Inflammatory macrophage (primary cell): ENCODE measurements at regions not wholly inside any gene's neighbourhood (a gene's known extent, or its start where the extent isn't known, plus 50 kb on each side); places are given as distances from the start of the nearest gene placed in this dataset.
A peak's percentile ranks its signal among the peaks of the same experiment; 100 is the strongest.
"Not testable (repeated sequence)": the region's sequence is repeated elsewhere in the genome, so short reads cannot be mapped to it uniquely, and the experiment has no call there.

ENCODE experiments used
- DNase-seq, 2 donors: peaks; one replicate each; pipeline ENCODE4 v3.0.0-alpha.2; 2020 to 2022

DNA sequence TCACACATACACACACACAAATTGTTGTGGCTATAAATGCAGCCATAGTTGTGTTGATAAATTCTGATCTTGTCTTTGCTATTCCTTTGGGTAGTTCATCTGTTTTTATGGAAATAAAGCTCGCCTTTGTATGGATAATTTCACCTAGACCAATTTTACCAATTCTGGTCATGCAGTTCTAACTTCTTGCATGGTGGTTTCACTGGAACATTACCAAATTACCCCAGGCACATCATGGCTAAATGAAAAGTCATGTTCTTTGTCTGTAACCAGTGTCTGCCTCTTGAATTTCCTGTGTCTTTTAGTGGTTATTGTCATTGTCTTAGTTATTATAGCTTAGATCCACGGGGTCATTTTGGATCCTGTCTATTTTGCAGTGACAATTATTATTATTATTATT is 50.3 kb upstream of the TMC1 start:
- DNase-seq, result no peak

DNA sequence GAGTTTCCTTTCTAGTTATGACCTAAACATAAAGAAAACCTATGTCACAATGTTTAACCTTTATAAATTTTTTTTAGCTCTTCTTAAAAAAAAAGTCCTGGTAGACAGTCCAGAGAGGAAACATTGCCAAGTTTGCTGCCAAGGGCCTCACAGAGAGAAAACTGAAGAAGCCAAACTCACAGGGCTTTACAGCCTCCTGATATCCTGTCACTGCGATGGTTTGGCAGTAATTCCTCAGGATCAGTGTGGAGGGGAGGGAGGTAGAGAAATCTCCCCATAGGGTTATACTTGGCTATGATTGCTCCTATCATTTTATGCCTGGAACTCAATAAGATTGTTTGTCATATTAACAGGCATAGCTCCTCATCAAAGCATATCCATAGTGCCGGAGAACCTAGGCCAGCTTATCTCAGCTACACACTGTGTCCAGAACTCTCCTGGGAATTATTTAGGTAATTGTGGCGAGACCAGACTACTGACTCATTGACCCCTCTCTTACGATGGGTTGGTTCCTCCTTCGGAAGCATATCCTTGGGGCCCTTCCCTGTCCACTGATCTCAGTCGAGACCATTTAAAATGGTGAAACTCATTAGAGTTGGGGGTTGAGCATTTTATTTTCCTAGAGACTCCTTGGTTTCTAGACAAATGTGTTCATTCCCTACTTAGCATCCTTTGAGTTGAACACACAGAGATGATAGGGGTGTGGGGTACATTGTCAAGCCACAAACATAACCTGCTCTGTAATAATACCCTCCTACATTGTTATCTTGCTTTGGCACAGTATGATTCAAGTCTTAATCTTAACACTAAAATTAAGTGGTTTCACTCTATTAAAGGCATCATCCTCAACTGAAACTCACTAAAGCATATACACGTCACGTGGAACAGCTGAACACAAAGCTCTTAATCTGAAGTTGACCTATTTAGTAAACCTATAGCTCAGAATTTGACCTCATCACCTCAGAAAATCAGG is 53.4 kb upstream of the TMC1 start:
- no peak for DNase-seq

DNA sequence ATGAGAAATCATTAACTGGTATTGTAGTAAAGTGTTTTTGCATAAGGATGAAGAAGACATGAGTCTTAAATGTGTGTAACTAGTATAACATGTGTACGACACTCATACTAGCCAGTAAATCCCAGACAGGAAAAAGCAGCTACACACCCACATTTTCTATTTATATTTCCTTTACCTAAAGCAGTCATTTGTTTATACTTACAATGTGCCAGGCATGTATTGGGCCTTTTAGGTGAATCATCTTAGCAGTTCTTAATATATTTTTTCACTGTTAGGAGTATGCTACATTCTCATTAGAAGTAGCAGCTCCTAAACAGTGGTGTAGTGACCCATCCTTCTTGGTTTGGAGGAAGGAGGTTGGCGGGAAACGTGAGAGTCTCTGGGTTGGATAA is 55.8 kb upstream of the TMC1 start:
- DNase-seq, result no peak

GRCh38 chr9:72464857-72465592 is 56.4 kb upstream of the TMC1 start:
- peak; percentile 83 to 94 for DNase-seq

GRCh38 chr9:72462340-72462739 is 59.1 kb upstream of the TMC1 start:
- peak; percentile 57 to 60 for DNase-seq

DNA sequence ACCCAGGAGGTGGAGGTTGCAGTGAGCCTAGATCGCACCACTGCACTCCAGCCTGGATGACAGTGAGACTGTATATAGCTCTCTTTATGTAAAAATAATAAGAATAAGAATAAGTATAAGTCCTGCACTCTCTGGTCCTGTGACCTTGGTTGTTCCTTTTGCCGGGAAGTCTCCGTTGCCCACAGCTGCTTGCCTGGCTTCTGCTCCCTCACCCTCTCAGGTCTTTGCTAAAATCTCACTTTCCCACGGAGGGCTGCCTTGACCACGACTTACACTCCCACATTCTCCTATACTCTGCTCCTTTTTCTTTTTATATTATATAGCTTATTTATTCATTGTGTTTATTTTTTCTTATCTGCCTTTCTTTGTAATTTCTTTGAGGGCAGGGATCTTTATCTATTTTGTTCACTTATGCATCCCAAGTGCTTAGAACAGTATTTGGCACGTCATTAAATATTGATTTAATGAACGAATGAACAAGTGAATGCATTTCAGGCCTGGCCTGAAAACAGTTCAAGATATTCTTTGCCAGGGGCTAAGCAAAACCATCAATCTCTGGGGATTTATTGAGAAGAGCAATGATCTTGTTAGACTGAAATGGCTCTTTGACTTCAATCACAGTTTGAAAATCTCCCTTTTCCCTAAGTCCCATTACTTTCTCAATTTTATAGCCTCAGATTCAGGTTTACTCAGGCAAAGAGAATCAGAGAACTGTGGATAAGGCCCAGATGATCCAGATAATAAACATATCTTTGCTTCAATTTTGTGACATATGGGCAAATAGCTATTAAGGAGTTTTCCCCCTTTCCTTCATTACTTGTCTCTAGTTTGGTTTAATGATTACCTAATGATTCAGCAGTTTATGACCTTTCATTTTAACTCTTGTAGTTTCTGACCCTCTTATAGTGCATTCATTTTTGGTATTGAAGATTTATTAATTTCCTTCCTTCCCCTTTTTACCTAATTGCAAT is 60.8 kb upstream of the TMC1 start:
- DNase-seq, result no peak

DNA sequence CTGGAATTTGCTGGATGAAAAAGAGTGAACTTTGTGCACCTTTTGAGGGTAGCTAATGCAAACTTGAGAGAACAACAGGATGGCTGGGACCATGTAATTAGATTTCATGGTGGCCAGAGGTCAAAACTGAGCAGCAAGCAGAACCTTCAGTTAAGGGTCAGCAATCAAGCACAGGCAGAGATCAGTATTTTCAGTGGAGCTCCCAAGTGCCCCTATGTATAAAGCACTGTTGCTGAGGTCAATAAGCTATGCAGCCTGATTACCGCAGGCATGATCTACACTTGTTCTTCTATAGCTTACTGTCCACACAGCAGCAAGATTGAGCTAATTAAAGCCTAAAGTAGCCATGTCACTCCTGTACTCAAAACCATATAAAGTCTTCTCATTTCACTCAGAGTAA is 62.1 kb upstream of the TMC1 start:
- DNase-seq, result no peak

- DNase-seq, result no peak
Measured at GRCh38 chr9:72458153-72458552, 63.3 kb upstream of the TMC1 start.

- DNase-seq, result no peak
Measured at GRCh38 chr9:72457366-72457765, 64.0 kb upstream of the TMC1 start.

DNA sequence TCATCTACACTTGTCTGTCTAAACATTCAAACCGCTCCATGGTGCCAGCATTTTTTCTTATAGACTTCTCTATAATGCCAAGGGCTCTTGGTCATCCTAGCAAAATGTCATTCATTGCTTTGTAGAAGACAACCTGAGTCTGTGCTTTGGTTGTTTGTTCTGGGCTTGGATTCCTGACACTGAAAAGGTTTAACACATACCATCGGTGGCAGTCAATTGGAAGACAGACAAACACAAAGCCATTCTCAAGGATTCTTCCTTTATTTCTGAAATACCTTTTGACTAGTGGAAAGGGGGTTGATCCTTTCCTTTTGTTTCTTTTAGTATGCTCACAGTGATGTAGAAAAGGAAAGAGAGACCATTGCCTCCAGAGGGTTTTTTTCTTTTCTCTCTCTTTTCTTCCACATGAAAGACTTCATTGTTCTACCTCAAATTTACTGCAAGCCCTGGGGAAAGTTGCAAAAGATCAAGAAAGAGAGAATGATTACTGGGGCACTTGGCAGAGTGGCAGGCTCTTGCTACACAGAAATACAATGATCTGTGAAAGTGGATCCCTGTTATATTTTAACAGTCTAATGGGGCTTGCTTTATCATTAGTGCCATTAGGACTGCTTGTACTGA is 66.4 kb upstream of the TMC1 start:
- DNase-seq, result no peak

- no peak for DNase-seq
Measured at GRCh38 chr9:72453797-72454196, 67.6 kb upstream of the TMC1 start.

DNA sequence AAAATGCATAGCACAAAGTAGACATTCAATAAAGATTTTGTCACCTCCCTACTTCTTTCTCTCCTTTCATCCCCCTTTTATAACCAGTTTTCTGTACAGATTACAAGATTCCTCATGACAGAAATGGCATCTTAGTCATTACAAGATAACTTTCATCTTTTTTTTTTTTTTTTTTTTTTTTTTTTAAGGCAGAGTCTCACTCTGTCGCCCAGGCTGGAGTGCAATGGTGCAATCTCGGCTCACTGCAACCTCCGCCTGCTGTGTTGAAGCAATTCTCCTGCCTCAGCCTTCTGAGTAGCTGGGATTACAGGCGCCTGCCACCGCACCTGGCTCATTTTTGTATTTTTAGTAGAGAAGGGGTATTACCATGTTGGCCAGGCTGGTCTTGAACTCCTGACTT is 75.2 kb upstream of the TMC1 start:
- DNase-seq, result peak; percentile 54 to 66

GRCh38 chr9:72445306-72445995 is 76.0 kb upstream of the TMC1 start:
- peak in 1 of 2 donors; percentile 49 for DNase-seq

DNA sequence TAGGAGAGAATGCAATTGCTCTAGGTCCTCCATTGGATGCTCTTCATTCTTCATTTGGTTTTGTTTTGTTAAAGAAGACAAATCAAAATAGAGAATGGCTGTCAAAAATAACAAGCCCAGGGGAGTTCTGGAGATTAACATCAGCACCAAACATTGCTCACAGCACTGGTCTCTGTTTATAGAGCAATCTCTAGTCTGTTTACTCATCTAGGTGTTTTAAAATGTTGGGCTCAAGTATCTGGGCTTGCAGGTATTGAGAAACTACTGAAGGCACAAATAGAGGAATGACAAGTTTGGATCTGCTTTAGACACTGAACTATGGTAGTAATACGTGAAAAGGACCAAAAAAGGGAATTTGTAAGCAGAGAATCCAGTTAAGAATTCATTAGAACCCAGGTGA is 77.0 kb upstream of the TMC1 start:
- DNase-seq, result no peak

GRCh38 chr9:72443855-72444254 is 77.6 kb upstream of the TMC1 start:
- DNase-seq, result peak; percentile 88 to 90

DNA sequence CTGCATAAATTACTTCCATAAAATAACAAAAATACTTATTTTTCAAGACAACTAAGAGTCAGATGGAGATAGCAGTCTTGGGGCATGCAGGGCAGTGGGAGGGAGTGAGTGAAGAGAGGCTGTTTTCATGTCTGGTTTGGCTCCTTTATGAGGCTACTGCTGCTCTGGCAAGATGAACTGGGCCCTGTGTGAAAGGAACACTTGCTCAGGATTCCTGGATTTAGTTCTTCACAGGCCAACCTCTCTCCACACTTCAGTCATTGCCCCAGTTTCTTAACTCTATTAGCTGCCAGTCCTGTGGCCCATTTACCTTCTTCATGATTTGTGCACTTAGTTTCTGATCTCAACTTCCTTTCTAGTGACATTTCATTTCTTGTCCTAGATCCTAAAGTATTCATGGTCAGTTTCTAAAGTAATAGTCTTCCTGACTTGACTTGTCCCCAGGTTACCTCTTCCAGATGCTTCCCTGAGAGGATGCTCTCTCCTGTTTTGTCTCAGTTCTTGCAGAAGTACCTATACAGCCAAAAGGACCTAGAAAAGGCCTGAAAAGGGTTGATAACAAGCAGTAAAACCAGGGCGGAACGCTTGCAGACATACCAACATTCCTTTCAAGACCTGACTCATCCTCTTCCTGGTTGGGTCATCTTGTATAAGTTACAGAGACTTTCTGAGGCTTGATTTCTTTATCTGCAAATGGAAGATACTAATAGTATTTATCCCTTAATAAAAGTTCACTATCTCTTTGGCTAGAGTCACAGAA is 77.0 kb upstream of the ZFAND5 start:
- peak; percentile 51 to 57 for DNase-seq

- DNase-seq, result no peak
Measured at GRCh38 chr9:72440992-72441847, 76.2 kb upstream of the ZFAND5 start.

GRCh38 chr9:72440378-72440777 is 75.4 kb upstream of the ZFAND5 start:
- peak; percentile 86 to 87 for DNase-seq

GRCh38 chr9:72433616-72434267 is 68.7 kb upstream of the ZFAND5 start:
- not testable (repeated sequence) for DNase-seq
